NCI-H2227 (cell line): ENCODE measurements at regions not wholly inside any gene's neighbourhood (a gene's known extent, or its start where the extent isn't known, plus 50 kb on each side); places are given as distances from the start of the nearest gene placed in this dataset.

ENCODE experiments used
- DNase-seq: peaks from one replicate; lab custom pipeline; 2025; ENCODE audit not compliant: unreplicated experiment; lab: John Stamatoyannopoulos, UW

DNA sequence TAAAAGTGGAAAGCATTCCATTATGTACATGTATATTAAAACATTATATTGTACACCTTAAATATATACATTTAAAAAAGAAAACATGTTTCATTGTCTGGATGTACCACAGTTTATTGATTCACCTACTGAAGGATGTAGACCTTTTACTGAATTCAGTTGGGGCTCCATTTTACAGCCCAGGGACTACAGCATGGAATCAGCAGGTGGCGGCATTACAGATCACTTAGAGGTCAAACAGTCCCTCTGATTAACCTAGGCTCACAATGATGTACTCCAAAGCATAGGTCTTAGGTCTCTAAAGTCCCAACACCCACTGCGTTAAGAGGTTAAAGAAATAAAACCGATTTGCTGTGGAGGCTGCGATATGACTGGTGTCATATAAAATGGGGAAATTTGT lies 490.9 kb downstream of the SHISA9 start:
- DNase-seq = no peak

DNA sequence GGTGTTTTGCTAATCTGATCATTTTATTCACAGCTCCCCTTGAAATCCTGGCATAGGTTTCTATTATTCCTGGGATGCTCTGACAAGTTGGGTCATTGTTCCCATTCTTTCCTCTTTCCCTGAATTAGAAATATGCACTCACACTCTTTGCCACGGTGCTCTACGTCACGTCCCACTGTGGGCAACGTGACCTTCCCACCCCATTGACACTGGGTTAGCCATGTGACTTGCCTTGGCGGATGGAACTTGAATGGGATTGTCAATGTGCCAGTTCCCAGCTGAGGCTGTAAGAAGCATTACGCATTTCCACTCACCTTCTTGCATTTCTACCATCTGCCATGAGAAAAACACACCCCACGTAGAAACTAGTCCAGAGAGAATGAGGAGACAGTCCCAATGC lies 492.4 kb downstream of the SHISA9 start:
- DNase-seq = no peak

DNA sequence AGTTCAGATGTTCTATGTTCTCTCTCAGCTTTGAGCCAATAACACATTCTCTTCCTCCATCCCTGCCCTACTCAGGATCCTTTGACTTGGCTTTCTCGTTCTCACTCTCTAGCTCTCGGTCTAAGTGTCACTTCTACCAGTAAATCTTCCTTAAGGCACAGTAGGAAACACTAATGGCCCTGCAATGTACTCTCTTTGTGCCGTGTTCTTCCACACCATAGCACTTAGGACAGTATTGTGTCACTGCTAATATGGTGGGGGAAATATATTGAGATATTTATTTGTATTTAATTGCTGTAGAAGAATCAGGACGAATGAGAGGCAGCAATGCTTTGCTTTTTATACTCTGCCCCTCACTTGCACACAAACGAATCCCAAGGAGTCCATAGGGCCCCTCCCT lies 493.1 kb downstream of the SHISA9 start:
- no peak for DNase-seq

GRCh38 chr16:13397126-13397525 lies 495.7 kb downstream of the SHISA9 start:
- DNase-seq = no peak

- no peak for DNase-seq
Observed at GRCh38 chr16:13401641-13402040, 500.2 kb downstream of the SHISA9 start.

GRCh38 chr16:13402601-13403000 lies 501.2 kb downstream of the SHISA9 start:
- no peak for DNase-seq

DNA sequence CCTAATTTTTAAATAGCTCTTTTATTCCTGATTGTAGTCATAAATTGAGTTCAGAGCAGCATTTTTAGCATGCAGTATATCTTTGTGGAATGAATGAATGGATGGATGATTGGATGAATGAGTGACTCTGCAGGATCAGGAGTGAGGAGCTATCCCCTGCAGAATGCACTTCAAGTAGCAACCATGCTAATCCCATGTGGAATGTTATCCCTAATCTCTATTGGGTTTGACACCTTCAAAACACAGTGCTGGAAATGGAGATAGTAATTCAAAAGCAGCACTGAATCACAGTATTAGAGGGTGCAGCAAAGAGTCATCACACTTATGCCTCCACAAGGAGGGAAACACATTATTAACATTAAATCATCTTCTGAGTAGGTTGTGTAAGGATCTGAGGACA lies 501.9 kb downstream of the SHISA9 start:
- no peak for DNase-seq

GRCh38 chr16:13414154-13414553 lies 505.8 kb upstream of the ERCC4 start:
- DNase-seq = no peak

- no peak for DNase-seq
Observed at GRCh38 chr16:13419589-13419988, 500.4 kb upstream of the ERCC4 start.

DNA sequence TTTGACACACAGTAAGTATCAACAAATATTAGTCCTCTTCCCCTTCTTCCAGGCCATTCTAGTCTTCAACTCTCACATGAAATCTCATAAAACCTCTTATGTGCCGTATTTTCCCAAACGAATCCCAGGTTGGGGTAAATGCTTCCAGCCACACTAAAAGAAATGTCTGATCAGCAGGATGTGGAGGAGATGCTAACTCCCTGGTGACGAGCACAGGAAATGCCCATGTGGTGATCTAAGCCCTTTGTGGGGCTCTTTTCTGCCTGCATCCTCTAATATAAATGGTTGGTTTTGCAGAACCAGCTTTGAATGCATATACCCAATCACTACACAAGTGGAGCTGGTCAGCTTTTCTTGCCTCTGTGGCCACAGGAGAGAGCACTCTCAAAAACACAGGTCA lies 498.2 kb upstream of the ERCC4 start:
- no peak for DNase-seq

DNA sequence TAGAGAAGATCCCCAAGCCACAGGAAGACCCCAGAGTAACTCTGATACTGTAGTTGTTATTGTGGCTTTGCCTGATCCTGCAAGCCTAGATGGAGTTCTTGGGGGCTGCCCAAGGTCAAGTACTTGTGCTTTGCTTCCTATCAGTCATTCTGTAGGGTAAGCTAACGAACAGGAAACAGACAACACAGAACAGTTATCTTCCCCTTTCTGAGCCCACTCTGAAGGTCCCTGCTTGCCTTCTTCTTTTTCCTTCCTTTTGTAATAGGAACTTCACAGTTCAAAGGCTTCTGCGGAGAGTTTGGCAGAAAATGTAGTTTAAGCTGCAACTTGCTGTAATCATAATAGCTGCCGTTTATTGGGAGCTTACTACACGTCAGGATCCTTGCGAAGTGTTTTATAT lies 494.1 kb upstream of the ERCC4 start:
- no peak for DNase-seq

GRCh38 chr16:13426269-13426668 lies 493.7 kb upstream of the ERCC4 start:
- DNase-seq = no peak

DNA sequence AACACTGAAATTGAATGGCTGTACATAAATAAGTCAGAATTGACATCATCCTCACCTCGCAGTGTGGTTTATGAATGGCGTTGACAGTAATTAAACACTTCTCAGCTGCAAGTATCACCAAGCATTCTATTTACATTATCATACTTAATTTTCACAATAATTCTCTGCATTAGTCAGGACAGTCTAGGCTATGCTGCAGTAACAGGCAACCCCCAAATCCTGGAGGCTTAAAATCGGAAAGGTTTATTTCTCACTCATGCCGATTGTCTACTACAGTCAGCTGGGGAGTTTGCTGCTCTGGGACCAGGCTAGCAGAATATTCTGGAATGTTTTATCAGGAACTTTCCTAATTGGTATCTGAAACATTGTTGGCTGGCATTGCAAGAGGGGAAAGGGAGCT lies 493.2 kb upstream of the ERCC4 start:
- DNase-seq = no peak

GRCh38 chr16:13427943-13428342 lies 492.0 kb upstream of the ERCC4 start:
- no peak for DNase-seq

GRCh38 chr16:13429416-13429815 lies 490.5 kb upstream of the ERCC4 start:
- no peak for DNase-seq

DNA sequence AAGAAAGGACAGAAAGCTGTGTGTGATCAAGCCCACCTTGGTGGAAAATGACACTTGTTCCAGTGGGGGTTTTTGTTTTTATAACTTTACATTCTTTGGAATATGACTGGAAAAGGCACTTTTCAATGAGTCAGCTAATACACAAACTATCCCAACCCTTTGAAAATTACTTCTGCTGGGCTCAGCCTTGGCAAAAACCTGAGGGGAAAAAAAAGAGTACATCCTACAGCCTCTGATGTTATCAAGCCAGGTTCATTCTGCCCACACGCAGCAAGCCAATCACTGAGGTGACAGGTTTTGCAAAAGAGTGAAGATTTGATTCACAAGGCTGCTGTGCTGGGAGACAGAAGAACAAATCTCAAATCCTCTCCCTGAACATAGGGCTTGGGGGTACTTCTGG lies 484.5 kb upstream of the ERCC4 start:
- no peak for DNase-seq

GRCh38 chr16:13435873-13436474 lies 484.0 kb upstream of the ERCC4 start:
- no peak for DNase-seq

GRCh38 chr16:13436641-13437412 lies 483.1 kb upstream of the ERCC4 start:
- DNase-seq = no peak

- no peak for DNase-seq
Observed at GRCh38 chr16:13437413-13437795, 482.6 kb upstream of the ERCC4 start.

- DNase-seq = no peak
Observed at GRCh38 chr16:13438064-13438463, 481.9 kb upstream of the ERCC4 start.

- no peak for DNase-seq
Observed at GRCh38 chr16:13439766-13440165, 480.2 kb upstream of the ERCC4 start.

DNA sequence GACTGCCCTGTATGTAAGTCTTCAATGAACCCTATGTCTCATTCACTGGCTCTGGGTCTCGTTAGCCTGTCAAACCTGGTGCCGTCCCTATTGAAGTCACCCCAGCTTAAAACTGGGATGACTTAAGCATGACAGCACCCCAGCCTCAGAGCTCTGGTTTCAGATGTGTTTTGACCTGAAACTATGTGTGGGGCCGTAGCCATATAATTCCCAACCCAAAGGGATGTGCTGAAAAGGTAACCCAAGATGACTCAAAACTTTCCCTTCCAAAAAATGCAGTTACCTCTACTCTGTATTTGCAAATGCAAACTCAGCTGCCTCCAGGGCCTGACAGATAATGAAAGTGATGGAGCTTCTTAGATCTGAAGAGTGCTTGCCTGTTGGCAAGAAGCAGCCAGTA lies 478.3 kb upstream of the ERCC4 start:
- no peak for DNase-seq

GRCh38 chr16:13448346-13448745 lies 471.6 kb upstream of the ERCC4 start:
- DNase-seq = no peak
